Neural crest cell (in vitro differentiated cells): ENCODE measurements at regions not wholly inside any gene's neighbourhood (a gene's known extent, or its start where the extent isn't known, plus 50 kb on each side); places are given as distances from the start of the nearest gene placed in this dataset.

Experiments used
- DNase-seq: peaks from one replicate; pipeline ENCODE4 v3.0.0; 2021; ENCODE audit warnings: low read depth, mixed read lengths, low spot score
- H3K27ac Mint-ChIP-seq: one replicate; pipeline ENCODE4 v1.8.0; 2021; ENCODE audit warnings: mild to moderate bottlenecking, mixed read lengths; ENCODE audit not compliant: unreplicated experiment
- H3K27me3 Mint-ChIP-seq: 2 replicates; pipeline ENCODE4 v1.8.0; 2021; ENCODE audit warnings: low read depth, mild to moderate bottlenecking, mixed read lengths
- H3K36me3 Mint-ChIP-seq: 2 replicates; pipeline ENCODE4 v1.8.0; 2021; ENCODE audit warnings: low read depth, mild to moderate bottlenecking, mixed read lengths
- H3K4me1 Mint-ChIP-seq: 2 replicates; pipeline ENCODE4 v1.8.0; 2021; ENCODE audit warnings: mixed read lengths
- H3K4me3 Mint-ChIP-seq: one replicate; pipeline ENCODE4 v1.8.0; 2021; ENCODE audit warnings: mild to moderate bottlenecking, mixed read lengths
- H3K9me3 Mint-ChIP-seq: 2 replicates; pipeline ENCODE4 v1.8.0; 2021; ENCODE audit warnings: mixed read lengths
- CTCF ChIP-seq: fragments of 200-600 bp; sonication (generic); conservative IDR thresholded peaks from 2 replicates; pipeline ENCODE4 v1.5.0; 2021; ENCODE audit warnings: antibody characterized with exemption, mild to moderate bottlenecking

GRCh38 chr12:75709503-75709902 is 198.1 kb upstream of the KRR1 start:
- H3K4me3 Mint-ChIP-seq: no peak overlapping the region
- no peak for DNase-seq
- peaks cover 76% of the 10 kb centered on the region for H3K4me1 Mint-ChIP-seq
- TF ChIP-seq CTCF: no peak
- H3K36me3 Mint-ChIP-seq: no peaks in the 10 kb centered on the region
- H3K27me3 Mint-ChIP-seq: no peaks in the 10 kb centered on the region
- H3K9me3 Mint-ChIP-seq: peaks cover 5% of the 10 kb centered on the region
- H3K27ac Mint-ChIP-seq: peak overlapping the region; percentile 8

- Mint-ChIP-seq H3K27me3 (no peaks in the 10 kb centered on the region), H3K4me1 (peaks cover 77% of the 10 kb centered on the region), H3K9me3 (peaks cover 5% of the 10 kb centered on the region), H3K36me3 (no peaks in the 10 kb centered on the region), H3K4me3 (no peak overlapping the region), H3K27ac (peak overlapping the region; percentile 8)
- no peak for TF ChIP-seq CTCF
- DNase-seq: no peak
Observed at GRCh38 chr12:75708802-75709201, 197.4 kb upstream of the KRR1 start.

GRCh38 chr12:75707983-75708382 is 196.6 kb upstream of the KRR1 start:
- Mint-ChIP-seq H3K4me3 (no peak overlapping the region), H3K9me3 (peaks cover 5% of the 10 kb centered on the region), H3K36me3 (no peaks in the 10 kb centered on the region), H3K4me1 (peaks cover 80% of the 10 kb centered on the region), H3K27ac (no peak overlapping the region), H3K27me3 (no peaks in the 10 kb centered on the region)
- DNase-seq: no peak
- TF ChIP-seq CTCF: no peak

- Mint-ChIP-seq H3K4me3 (peak overlapping the region; percentile 35), H3K27ac (peak overlapping the region; percentile 51), H3K9me3 (peaks cover 5% of the 10 kb centered on the region), H3K27me3 (no peaks in the 10 kb centered on the region), H3K4me1 (peaks cover 85% of the 10 kb centered on the region), H3K36me3 (no peaks in the 10 kb centered on the region)
- no peak for DNase-seq
- TF ChIP-seq CTCF: no peak
Observed at GRCh38 chr12:75706786-75707605, 195.6 kb upstream of the KRR1 start.

GRCh38 chr12:75705749-75706711 is 194.6 kb upstream of the KRR1 start:
- no peak for TF ChIP-seq CTCF
- H3K4me3 Mint-ChIP-seq: peak overlapping the region; percentile 52
- H3K27ac Mint-ChIP-seq: peak overlapping the region; percentile 66
- H3K36me3 Mint-ChIP-seq: no peaks in the 10 kb centered on the region
- H3K27me3 Mint-ChIP-seq: no peaks in the 10 kb centered on the region
- H3K4me1 Mint-ChIP-seq: peaks cover 83% of the 10 kb centered on the region
- DNase-seq: no peak
- H3K9me3 Mint-ChIP-seq: peaks cover 5% of the 10 kb centered on the region
